ENCODE measurements at regions not wholly inside any gene's neighbourhood (a gene's known extent, or its start where the extent isn't known, plus 50 kb on each side); places are given as distances from the start of the nearest gene placed in this dataset.

DNA sequence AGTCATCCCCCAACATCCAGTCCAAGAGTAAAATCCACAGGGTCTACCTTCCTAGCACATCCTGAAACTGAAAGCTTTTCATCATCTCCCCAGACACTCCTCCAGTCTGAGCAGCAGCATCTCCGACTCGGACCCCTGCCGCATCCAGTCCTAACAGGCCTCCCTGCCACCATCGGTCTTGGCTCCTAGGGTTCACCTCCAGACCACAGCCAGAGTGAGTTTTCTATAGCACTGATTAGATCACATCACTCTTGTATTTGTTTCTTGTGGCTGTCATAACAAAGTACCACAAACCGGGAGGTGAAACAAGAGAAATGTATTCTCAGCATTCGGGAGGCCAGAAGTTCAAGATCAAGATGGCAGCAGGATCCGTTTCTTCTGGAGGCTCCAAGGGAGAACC lies 187.8 kb downstream of the TOMM20 start:
- TF ChIP-seq CTCF (optimal IDR thresholded peaks at IDR 0.05 in 1 of 3, IDR thresholded peaks at IDR 0.05 in 1 of 3, conservative IDR thresholded peaks at IDR 0.05 in 1 of 3; ENCODE audit: extremely low read depth in 1 of 3, insufficient read depth in 2 of 3, low read length in 3 of 3) (no peak), EZH2 (IDR thresholded peaks at IDR 0.05; ENCODE audit: low read length) (no peak)
